Neural cell (in vitro differentiated cells): ENCODE measurements at regions not wholly inside any gene's neighbourhood (a gene's known extent, or its start where the extent isn't known, plus 50 kb on each side); places are given as distances from the start of the nearest gene placed in this dataset.

Source experiments
- H2AFZ ChIP-seq: fragments of 200-600, 300-800 bp; sonication (generic), shearing (Covaris generic); 2 replicates; pipeline ENCODE4 v1.6.0; 2014; ENCODE audit warnings: low read depth, mild to moderate bottlenecking, antibody characterized with exemption, low read length, moderate library complexity
- H3F3A ChIP-seq: fragments of 200-600 bp; shearing (Covaris generic); 2 replicates; pipeline ENCODE4 v1.6.1; 2016; ENCODE audit warnings: mild to moderate bottlenecking, moderate library complexity, mixed read lengths, antibody characterized with exemption, low read length; ENCODE audit not compliant: insufficient read depth, poor library complexity, severe bottlenecking
- H3K27ac ChIP-seq: fragments of 200-600, 300-800 bp; sonication (generic), shearing (Covaris generic); 2 replicates; pipeline ENCODE4 v1.5.1; 2014; ENCODE audit warnings: mild to moderate bottlenecking, low read length, moderate library complexity
- H3K27me3 ChIP-seq: fragments of 300-800, 200-600 bp; sonication (generic), shearing (Covaris generic); 2 replicates; pipeline ENCODE4 v1.6.0; 2014; ENCODE audit warnings: mild to moderate bottlenecking, low read depth, low read length, moderate library complexity; ENCODE audit not compliant: insufficient read depth
- H3K36me3 ChIP-seq: fragments of 300-800, 200-600 bp; sonication (generic), shearing (Covaris generic); 2 replicates; pipeline ENCODE4 v1.5.1; 2014; ENCODE audit warnings: mild to moderate bottlenecking, antibody characterized with exemption, low read length, moderate library complexity; ENCODE audit not compliant: insufficient read depth
- H3K4me2 ChIP-seq: fragments of 300-800, 200-600 bp; sonication (generic), shearing (Covaris generic); 2 replicates; pipeline ENCODE4 v1.6.0; 2014; ENCODE audit warnings: mild to moderate bottlenecking, low read length
- H3K4me3 ChIP-seq: fragments of 300-800, 200-600 bp; sonication (generic), shearing (Covaris generic); 2 replicates; pipeline ENCODE4 v1.5.1; 2014; ENCODE audit warnings: mild to moderate bottlenecking, low read length, moderate library complexity
- H3K79me2 ChIP-seq: fragments of 200-600 bp; shearing (Covaris generic); replicated peaks from 2 replicates; pipeline ENCODE4 v1.6.0; 2014; ENCODE audit warnings: mild to moderate bottlenecking, low read length, moderate library complexity; ENCODE audit not compliant: insufficient read depth
- H3K9ac ChIP-seq: fragments of 300-800, 200-600 bp; sonication (generic), shearing (Covaris generic); 2 replicates; pipeline ENCODE4 v1.6.1; 2016; ENCODE audit warnings: mild to moderate bottlenecking, low read length, mixed read lengths
- H3K9me2 ChIP-seq: fragments of 200-600 bp; shearing (Covaris generic); 2 replicates; pipeline ENCODE4 v1.6.1; 2016; ENCODE audit warnings: mild to moderate bottlenecking, low read length, mixed read lengths; ENCODE audit not compliant: insufficient read depth
- H3K9me3 ChIP-seq: fragments of 200-600, 300-800 bp; sonication (generic), shearing (Covaris generic); 2 replicates; pipeline ENCODE4 v1.6.1; 2016; ENCODE audit warnings: mild to moderate bottlenecking, mixed run types, low read length, moderate library complexity, mixed read lengths
- H4K20me1 ChIP-seq: fragments of 200-600 bp; shearing (Covaris generic); 2 replicates; pipeline ENCODE4 v1.6.1; 2016; ENCODE audit warnings: mild to moderate bottlenecking, mixed run types; ENCODE audit not compliant: insufficient read depth
- EP300 ChIP-seq: fragments of 450-650 bp; conservative IDR thresholded peaks from 2 replicates; pipeline ENCODE4 v1.6.1; 2014; ENCODE audit warnings: antibody characterized with exemption, mild to moderate bottlenecking, moderate library complexity; ENCODE audit not compliant: poor library complexity, severe bottlenecking
- EZH2 ChIP-seq: fragments of 200-600, 300-800 bp; shearing (Covaris generic), sonication (generic); IDR thresholded peaks from 2 replicates; pipeline ENCODE4 v1.6.1; 2014; ENCODE audit warnings: antibody characterized with exemption, low read length, borderline replicate concordance, mild to moderate bottlenecking; ENCODE audit not compliant: insufficient read depth, poor library complexity, severe bottlenecking
- MXI1 ChIP-seq: fragments of 450-650 bp; conservative IDR thresholded peaks from 2 replicates; pipeline ENCODE4 v1.6.1; 2014; ENCODE audit warnings: antibody characterized with exemption, mild to moderate bottlenecking; ENCODE audit not compliant: poor library complexity, severe bottlenecking
- POLR2AphosphoS5 ChIP-seq: IDR thresholded peaks from 2 replicates; pipeline ENCODE4 v1.6.1; 2012
- RAD21 ChIP-seq: fragments of 450-650 bp; conservative IDR thresholded peaks from 2 replicates; pipeline ENCODE4 v1.6.1; 2014; ENCODE audit warnings: antibody characterized with exemption, mild to moderate bottlenecking, moderate library complexity
- SMC3 ChIP-seq: fragments of 450-650 bp; conservative IDR thresholded peaks from 2 replicates; pipeline ENCODE4 v1.6.1; 2014; ENCODE audit warnings: antibody characterized with exemption, mild to moderate bottlenecking, moderate library complexity; ENCODE audit not compliant: poor library complexity
- TAF1 ChIP-seq: IDR thresholded peaks from 2 replicates; pipeline ENCODE4 v1.6.1; 2012; ENCODE audit warnings: low read depth
- TF ChIP-seq, protein P1 (sequence below): fragments of 450-650 bp; IDR thresholded peaks from 2 replicates; pipeline ENCODE4 v1.5.1; 2014; ENCODE audit warnings: antibody characterized with exemption, mild to moderate bottlenecking, moderate library complexity; ENCODE audit not compliant: poor library complexity, severe bottlenecking
- TF ChIP-seq, protein P2 (sequence below): IDR thresholded peaks from 2 replicates; pipeline ENCODE4 v1.6.1; 2012; ENCODE audit warnings: borderline replicate concordance

DNA sequence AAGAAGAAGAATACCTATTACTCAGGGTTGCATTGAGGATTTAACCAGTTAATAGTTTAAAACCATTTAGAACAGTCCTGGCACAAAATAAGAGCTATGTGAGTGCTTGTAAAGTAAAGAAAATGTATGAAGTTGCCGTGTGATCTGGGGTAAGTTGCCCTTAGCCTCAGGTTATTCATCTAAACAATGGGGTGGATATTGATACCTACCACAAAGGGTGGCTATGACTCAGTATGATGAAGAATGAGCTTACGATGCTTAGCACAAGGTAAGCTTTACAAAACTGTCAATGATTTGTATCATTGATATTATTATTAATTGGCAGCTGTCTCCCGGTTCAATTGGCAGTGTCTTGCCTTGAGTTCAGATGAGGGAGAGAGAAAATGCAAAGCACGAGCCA lies 149.4 kb upstream of the PITX1 start:
- no peak overlapping the region for H3K9ac ChIP-seq
- H3K9me3 ChIP-seq = no peaks in the 10 kb centered on the region
- no peaks in the 10 kb centered on the region for H3K36me3 ChIP-seq
- H3K4me2 ChIP-seq = no peak overlapping the region
- H2AFZ ChIP-seq = no peak overlapping the region
- H3K9me2 ChIP-seq = no peaks in the 10 kb centered on the region
- no peak overlapping the region for H3K27ac ChIP-seq
- no peaks in the 10 kb centered on the region for H3F3A ChIP-seq
- no peaks in the 10 kb centered on the region for H3K27me3 ChIP-seq
- no peaks in the 10 kb centered on the region for H4K20me1 ChIP-seq
- H3K79me2 ChIP-seq = no peaks in the 10 kb centered on the region
- H3K4me3 ChIP-seq = no peak overlapping the region
- TF ChIP-seq, protein P1, sequence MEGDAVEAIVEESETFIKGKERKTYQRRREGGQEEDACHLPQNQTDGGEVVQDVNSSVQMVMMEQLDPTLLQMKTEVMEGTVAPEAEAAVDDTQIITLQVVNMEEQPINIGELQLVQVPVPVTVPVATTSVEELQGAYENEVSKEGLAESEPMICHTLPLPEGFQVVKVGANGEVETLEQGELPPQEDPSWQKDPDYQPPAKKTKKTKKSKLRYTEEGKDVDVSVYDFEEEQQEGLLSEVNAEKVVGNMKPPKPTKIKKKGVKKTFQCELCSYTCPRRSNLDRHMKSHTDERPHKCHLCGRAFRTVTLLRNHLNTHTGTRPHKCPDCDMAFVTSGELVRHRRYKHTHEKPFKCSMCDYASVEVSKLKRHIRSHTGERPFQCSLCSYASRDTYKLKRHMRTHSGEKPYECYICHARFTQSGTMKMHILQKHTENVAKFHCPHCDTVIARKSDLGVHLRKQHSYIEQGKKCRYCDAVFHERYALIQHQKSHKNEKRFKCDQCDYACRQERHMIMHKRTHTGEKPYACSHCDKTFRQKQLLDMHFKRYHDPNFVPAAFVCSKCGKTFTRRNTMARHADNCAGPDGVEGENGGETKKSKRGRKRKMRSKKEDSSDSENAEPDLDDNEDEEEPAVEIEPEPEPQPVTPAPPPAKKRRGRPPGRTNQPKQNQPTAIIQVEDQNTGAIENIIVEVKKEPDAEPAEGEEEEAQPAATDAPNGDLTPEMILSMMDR = no peak
- TF ChIP-seq TAF1 = no peak
- no peak for TF ChIP-seq EZH2
- TF ChIP-seq RAD21 = no peak
- no peak for TF ChIP-seq SMC3
- no peak for TF ChIP-seq EP300
- TF ChIP-seq MXI1 = no peak
- TF ChIP-seq, protein P2, sequence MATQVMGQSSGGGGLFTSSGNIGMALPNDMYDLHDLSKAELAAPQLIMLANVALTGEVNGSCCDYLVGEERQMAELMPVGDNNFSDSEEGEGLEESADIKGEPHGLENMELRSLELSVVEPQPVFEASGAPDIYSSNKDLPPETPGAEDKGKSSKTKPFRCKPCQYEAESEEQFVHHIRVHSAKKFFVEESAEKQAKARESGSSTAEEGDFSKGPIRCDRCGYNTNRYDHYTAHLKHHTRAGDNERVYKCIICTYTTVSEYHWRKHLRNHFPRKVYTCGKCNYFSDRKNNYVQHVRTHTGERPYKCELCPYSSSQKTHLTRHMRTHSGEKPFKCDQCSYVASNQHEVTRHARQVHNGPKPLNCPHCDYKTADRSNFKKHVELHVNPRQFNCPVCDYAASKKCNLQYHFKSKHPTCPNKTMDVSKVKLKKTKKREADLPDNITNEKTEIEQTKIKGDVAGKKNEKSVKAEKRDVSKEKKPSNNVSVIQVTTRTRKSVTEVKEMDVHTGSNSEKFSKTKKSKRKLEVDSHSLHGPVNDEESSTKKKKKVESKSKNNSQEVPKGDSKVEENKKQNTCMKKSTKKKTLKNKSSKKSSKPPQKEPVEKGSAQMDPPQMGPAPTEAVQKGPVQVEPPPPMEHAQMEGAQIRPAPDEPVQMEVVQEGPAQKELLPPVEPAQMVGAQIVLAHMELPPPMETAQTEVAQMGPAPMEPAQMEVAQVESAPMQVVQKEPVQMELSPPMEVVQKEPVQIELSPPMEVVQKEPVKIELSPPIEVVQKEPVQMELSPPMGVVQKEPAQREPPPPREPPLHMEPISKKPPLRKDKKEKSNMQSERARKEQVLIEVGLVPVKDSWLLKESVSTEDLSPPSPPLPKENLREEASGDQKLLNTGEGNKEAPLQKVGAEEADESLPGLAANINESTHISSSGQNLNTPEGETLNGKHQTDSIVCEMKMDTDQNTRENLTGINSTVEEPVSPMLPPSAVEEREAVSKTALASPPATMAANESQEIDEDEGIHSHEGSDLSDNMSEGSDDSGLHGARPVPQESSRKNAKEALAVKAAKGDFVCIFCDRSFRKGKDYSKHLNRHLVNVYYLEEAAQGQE = no peak
- no peak for TF ChIP-seq POLR2AphosphoS5

DNA sequence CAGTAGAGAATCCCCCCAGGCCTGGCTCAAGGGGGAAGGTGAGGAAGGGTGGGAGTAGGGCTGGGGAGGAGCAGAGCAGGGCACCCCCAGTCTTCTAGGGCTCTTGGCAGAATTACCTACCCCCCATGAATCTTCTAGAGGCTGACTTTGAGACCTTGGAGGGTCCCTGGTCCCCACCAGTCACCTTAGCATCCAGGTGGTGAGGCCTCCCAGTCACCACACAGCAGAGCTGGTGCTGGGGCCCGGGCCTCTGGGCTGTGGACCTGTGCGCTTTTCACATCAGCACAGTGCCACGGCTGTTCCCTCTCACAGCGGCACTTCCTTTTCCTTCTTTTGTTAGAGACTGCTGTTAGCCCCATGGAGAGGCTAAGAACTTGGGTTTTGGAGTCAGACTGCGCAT lies 148.6 kb upstream of the PITX1 start:
- H3K27ac ChIP-seq = no peak overlapping the region
- H2AFZ ChIP-seq = no peak overlapping the region
- H3K4me3 ChIP-seq = no peak overlapping the region
- no peak overlapping the region for H3K9ac ChIP-seq
- H3K27me3 ChIP-seq = no peaks in the 10 kb centered on the region
- H3K79me2 ChIP-seq = no peaks in the 10 kb centered on the region
- no peaks in the 10 kb centered on the region for H3F3A ChIP-seq
- no peaks in the 10 kb centered on the region for H4K20me1 ChIP-seq
- no peaks in the 10 kb centered on the region for H3K9me3 ChIP-seq
- H3K9me2 ChIP-seq = no peaks in the 10 kb centered on the region
- no peak for TF ChIP-seq EZH2
- TF ChIP-seq SMC3 = no peak
- no peak for TF ChIP-seq TAF1
- no peak for TF ChIP-seq POLR2AphosphoS5
- TF ChIP-seq MXI1 = no peak
- TF ChIP-seq RAD21 = no peak
- TF ChIP-seq EP300 = no peak
- TF ChIP-seq, protein P1 = no peak
- TF ChIP-seq, protein P2 = no peak
- no peak overlapping the region for H3K4me2 ChIP-seq
- H3K36me3 ChIP-seq = no peaks in the 10 kb centered on the region
